Testis (tissue), 2 donors: ENCODE measurements at regions not wholly inside any gene's neighbourhood (a gene's known extent, or its start where the extent isn't known, plus 50 kb on each side); places are given as distances from the start of the nearest gene placed in this dataset.

Experiments used
- DNase-seq: peaks from one replicate; pipeline ENCODE4 v3.0.0-alpha.2; 2019
- H3K27ac ChIP-seq, 2 donors: fragments of 200-600 bp; sonication (generic); one replicate each; pipeline ENCODE4 v1.5.1; 2019
- H3K27me3 ChIP-seq: fragments of 200-600 bp; sonication (generic); one replicate; pipeline ENCODE4 v1.5.1; 2019
- H3K36me3 ChIP-seq: fragments of 200-600 bp; sonication (generic); one replicate; pipeline ENCODE4 v1.5.1; 2017; ENCODE audit warnings: low read depth; ENCODE audit errors: missing control alignments
- H3K4me1 ChIP-seq: fragments of 200-600 bp; sonication (generic); one replicate; pipeline ENCODE4 v1.5.1; 2019
- H3K4me3 ChIP-seq, 2 donors: fragments of 200-600 bp; sonication (generic); one replicate each; pipeline ENCODE4 v1.5.1; 2017 to 2019
- H3K9me3 ChIP-seq: fragments of 200-600 bp; sonication (generic); one replicate; pipeline ENCODE4 v1.5.1; 2017
- POLR2A ChIP-seq: fragments of 450-650 bp; IDR thresholded peaks from one replicate; pipeline ENCODE4 v1.6.1; 2017; ENCODE audit warnings: antibody characterized with exemption, mild to moderate bottlenecking, moderate library complexity
- whole genome bisulfite sequencing, 2 donors: methylation state at CpG; one replicate each; pipeline ENCODE4 v1.1.5; 2018; 5-methylcytosine and 5-hydroxymethylcytosine counted together
- intact Hi-C: fragments of 100-400 bp; cut with DNase I; formaldehyde crosslinking; loops from one replicate; pipeline ENCODE4 v1.15.1; 2023; ENCODE audit warnings: low total_unique reads
- TF ChIP-seq, protein P1 (sequence below), 3 experiments: fragments of 450-650 bp in 2 of 3; fragments of 200-600 bp in 1 of 3; sonication (generic) in 1 of 3; IDR thresholded peaks; one replicate each; pipeline ENCODE4 v1.5.1; 2016 to 2019; ENCODE audit warnings: antibody characterized with exemption in 3 of 3, mild to moderate bottlenecking in 2 of 3, moderate library complexity in 1 of 3

DNA sequence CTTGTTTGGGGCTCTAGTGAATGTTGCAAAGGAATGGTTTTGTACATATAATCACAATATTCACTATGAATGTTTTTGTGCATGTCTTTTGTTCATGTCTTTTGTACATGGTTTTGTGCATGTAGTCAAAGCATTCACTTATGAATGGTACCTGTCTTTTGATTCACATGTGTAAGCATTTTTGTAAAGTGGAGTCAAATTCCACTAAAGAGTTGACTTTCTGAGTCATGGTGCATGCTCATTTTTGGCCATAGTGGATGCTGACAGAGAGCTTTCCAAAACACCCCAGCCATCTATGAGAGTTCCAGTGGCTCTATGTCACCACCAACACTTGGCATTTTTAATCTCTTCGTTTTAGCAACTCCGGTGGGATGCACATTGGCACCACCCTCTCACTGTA, 1185.9 kb upstream of the TMEM132C start:
- 94 to 100% methylated on average over 2 of the region's 2 CpGs for WGBS, 2 donors

DNA sequence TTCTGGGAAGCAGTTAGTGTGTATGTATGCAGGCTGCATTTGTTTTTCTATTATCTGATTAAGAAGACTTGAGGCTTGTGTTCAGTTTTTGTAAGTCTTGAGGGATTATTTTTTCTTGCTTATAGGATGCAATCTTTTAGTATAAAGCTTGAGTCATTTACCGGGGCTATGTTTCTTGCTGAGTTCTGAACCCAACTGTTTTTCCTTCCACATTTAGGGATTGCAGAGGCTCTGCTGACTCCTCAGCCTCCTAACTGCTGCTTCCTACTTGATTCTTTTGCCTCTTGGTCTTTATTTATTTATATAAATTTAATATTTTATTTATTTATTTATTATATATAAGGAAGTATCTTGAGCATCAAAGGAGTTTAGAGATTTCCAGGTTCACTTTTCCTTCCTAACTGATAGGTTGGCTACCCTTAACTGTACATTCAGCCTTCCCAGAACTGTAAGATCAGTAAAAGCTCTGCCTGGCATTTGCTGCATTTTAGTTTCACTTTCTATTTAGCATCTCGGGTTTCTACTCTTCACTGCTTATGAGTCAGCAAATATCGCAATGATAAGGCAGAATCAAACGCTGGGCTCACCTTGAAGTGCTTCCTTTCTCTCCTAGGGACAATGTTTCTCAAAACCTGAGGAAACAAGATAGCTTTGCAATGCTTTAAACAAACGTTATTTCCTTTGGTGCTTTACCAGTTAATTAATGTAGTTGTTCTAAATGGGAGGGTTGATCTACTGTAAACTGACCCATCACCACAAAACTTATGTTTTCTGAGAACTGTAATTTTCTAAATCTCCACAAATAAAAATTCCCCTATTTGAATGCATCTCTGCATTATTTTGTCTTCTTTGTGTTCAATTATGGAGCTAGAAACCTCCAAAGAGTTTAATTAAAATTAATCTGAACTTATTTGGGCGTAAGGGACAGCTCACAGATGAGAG, 1183.7 kb upstream of the TMEM132C start:
- Histone ChIP-seq H3K27ac (no peak overlapping the region), H3K27me3 (no peaks in the 10 kb centered on the region), H3K4me3 (peak overlapping the region in 1 of 2 donors; percentile 15), H3K9me3 (no peaks in the 10 kb centered on the region), H3K4me1 (peaks cover 5% of the 10 kb centered on the region), H3K36me3 (no peaks in the 10 kb centered on the region)
- DNase-seq: no peak
- intact Hi-C loops: no loop called here
- no peak for TF ChIP-seq POLR2A
- TF ChIP-seq, protein P1, sequence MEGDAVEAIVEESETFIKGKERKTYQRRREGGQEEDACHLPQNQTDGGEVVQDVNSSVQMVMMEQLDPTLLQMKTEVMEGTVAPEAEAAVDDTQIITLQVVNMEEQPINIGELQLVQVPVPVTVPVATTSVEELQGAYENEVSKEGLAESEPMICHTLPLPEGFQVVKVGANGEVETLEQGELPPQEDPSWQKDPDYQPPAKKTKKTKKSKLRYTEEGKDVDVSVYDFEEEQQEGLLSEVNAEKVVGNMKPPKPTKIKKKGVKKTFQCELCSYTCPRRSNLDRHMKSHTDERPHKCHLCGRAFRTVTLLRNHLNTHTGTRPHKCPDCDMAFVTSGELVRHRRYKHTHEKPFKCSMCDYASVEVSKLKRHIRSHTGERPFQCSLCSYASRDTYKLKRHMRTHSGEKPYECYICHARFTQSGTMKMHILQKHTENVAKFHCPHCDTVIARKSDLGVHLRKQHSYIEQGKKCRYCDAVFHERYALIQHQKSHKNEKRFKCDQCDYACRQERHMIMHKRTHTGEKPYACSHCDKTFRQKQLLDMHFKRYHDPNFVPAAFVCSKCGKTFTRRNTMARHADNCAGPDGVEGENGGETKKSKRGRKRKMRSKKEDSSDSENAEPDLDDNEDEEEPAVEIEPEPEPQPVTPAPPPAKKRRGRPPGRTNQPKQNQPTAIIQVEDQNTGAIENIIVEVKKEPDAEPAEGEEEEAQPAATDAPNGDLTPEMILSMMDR (IDR thresholded peaks at IDR 0.05): no peak
- WGBS, 2 donors: 22 to 27% methylated on average over 6 of the region's 6 CpGs

More for the DNA sequence above, 1185.9 kb upstream of the TMEM132C start:
- H3K4me3 ChIP-seq: no peak overlapping the region
- DNase-seq: no peak
- peaks cover 5% of the 10 kb centered on the region for H3K4me1 ChIP-seq
- no peaks in the 10 kb centered on the region for H3K9me3 ChIP-seq
- intact Hi-C loops: no loop called here
- H3K27me3 ChIP-seq: no peaks in the 10 kb centered on the region
- H3K36me3 ChIP-seq: no peaks in the 10 kb centered on the region
- H3K27ac ChIP-seq: no peak overlapping the region
- TF ChIP-seq POLR2A: no peak
- TF ChIP-seq, protein P1 (IDR thresholded peaks at IDR 0.05): no peak

- Histone ChIP-seq H3K27ac (no peak overlapping the region), H3K36me3 (no peaks in the 10 kb centered on the region), H3K4me1 (no peaks in the 10 kb centered on the region), H3K9me3 (no peaks in the 10 kb centered on the region), H3K27me3 (no peaks in the 10 kb centered on the region), H3K4me3 (no peak overlapping the region)
- intact Hi-C loops: no loop called here
- 59 to 60% methylated on average over 1 of the region's 1 CpG for WGBS, 2 donors
- no peak for DNase-seq
- TF ChIP-seq, protein P1 (IDR thresholded peaks at IDR 0.05): no peak
- no peak for TF ChIP-seq POLR2A
Measured at GRCh38 chr12:127101076-127101475, 1165.9 kb upstream of the TMEM132C start.

GRCh38 chr12:127106041-127106440, 1160.9 kb upstream of the TMEM132C start:
- WGBS, 2 donors: 91 to 94% methylated on average over 3 of the region's 3 CpGs
- no peak overlapping the region for H3K27ac ChIP-seq
- no peaks in the 10 kb centered on the region for H3K9me3 ChIP-seq
- H3K27me3 ChIP-seq: no peaks in the 10 kb centered on the region
- no peaks in the 10 kb centered on the region for H3K4me1 ChIP-seq
- TF ChIP-seq, protein P1 (IDR thresholded peaks at IDR 0.05): no peak
- no peak for TF ChIP-seq POLR2A
- intact Hi-C loops: no loop called here
- no peaks in the 10 kb centered on the region for H3K36me3 ChIP-seq
- no peak overlapping the region for H3K4me3 ChIP-seq
- DNase-seq: no peak
